ENCODE measurements at regions not wholly inside any gene's neighbourhood (a gene's known extent, or its start where the extent isn't known, plus 50 kb on each side); places are given as distances from the start of the nearest gene placed in this dataset.

DNA sequence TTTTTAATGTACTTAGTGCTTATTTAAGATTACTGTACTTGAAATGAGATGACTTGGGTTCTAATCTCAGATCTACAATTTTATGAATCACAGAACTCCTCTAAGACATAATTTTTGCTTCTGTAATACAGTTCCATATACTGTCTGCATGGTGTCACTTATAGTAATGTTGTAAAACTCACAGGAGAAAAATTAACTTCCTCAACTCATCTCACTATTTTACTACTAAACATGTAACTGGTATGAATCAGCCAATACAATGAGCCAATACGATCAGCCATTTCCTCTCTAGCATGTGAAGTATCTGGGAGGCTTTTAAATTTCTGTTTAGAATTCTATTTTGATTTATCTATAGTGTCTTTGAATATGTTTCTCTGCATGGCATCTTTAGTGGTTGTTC, 85.3 kb downstream of the NHLRC3 start:
- no peak overlapping the region for H3K27ac ChIP-seq (ENCODE audit: low read depth, low read length)

DNA sequence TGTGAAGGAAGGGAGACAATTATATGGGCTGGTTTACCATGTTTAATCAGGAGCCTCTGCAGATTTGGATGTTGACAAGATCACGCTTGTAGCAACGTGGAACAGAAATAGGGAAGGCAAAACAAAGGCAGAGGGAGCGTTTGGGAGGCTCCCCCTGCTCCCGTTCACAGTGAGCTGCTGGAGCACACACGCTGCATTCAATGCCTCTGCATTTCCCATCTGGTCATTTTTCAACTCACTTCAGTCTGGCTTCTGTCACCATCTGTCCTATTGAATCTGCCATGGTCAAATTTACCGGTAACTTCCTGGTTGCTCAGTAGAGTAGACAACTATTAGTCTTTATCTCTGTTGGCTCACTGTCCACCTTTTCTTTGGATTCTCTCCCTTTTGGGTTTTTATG, 91.0 kb downstream of the NHLRC3 start:
- H3K27ac ChIP-seq (ENCODE audit: low read depth, low read length): no peak overlapping the region
- H3K9ac ChIP-seq (ENCODE audit: low read depth in 1 of 3, low read length in 3 of 3): no peak overlapping the region
- no peaks in the 10 kb centered on the region for H3K4me1 ChIP-seq (ENCODE audit: control insufficient read depth in 3 of 3, insufficient read depth in 3 of 3, low read length in 3 of 3)
- H3K4me3 ChIP-seq (ENCODE audit: low read length in 3 of 3): no peak overlapping the region
- no peaks in the 10 kb centered on the region for H3K9me3 ChIP-seq (ENCODE audit: control insufficient read depth in 3 of 3, low read length in 3 of 3)
- no peaks in the 10 kb centered on the region for H3K27me3 ChIP-seq (ENCODE audit: control insufficient read depth in 3 of 3, insufficient read depth in 3 of 3, low read length in 3 of 3)
- no peaks in the 10 kb centered on the region for H3K36me3 ChIP-seq (ENCODE audit: control insufficient read depth in 3 of 3, insufficient read depth in 3 of 3, low read length in 3 of 3)

More for the DNA sequence above, 85.3 kb downstream of the NHLRC3 start:
- no peaks in the 10 kb centered on the region for H3K9me3 ChIP-seq (ENCODE audit: control insufficient read depth in 3 of 3, low read length in 3 of 3)
- no peaks in the 10 kb centered on the region for H3K36me3 ChIP-seq (ENCODE audit: control insufficient read depth in 3 of 3, insufficient read depth in 3 of 3, low read length in 3 of 3)
- H3K9ac ChIP-seq (ENCODE audit: low read depth in 1 of 3, low read length in 3 of 3): no peak overlapping the region
- H3K4me3 ChIP-seq (ENCODE audit: low read length in 3 of 3): no peak overlapping the region
- H3K4me1 ChIP-seq (ENCODE audit: control insufficient read depth in 3 of 3, insufficient read depth in 3 of 3, low read length in 3 of 3): no peaks in the 10 kb centered on the region
- peaks cover 0 to 2% (median 0%) of the 10 kb centered on the region in 3 donors for H3K27me3 ChIP-seq (ENCODE audit: control insufficient read depth in 3 of 3, insufficient read depth in 3 of 3, low read length in 3 of 3)

DNA sequence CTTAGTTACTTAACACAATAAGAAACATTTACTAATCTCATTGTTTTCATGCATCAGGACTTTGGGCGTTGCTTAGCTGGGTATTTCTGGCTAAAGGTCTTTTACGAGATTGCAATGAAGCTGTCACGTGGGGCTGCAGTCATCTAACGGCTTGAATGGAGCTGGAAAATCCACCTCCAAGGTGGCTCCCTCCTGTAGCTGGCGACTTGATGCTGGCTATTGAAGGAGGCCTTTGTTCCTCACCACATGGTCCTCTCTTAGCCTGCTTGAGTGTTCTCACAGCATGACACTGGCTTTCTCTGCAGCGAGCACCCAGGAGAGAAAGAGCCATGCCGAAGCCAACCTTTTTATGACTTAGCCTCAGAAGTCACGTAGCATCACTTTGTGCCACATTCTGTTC, 92.0 kb downstream of the NHLRC3 start:
- H3K9me3 ChIP-seq (ENCODE audit: control insufficient read depth in 3 of 3, low read length in 3 of 3): no peaks in the 10 kb centered on the region
- H3K9ac ChIP-seq (ENCODE audit: low read depth in 1 of 3, low read length in 3 of 3): no peak overlapping the region
- no peaks in the 10 kb centered on the region for H3K36me3 ChIP-seq (ENCODE audit: control insufficient read depth in 3 of 3, insufficient read depth in 3 of 3, low read length in 3 of 3)
- H3K27me3 ChIP-seq (ENCODE audit: control insufficient read depth in 3 of 3, insufficient read depth in 3 of 3, low read length in 3 of 3): no peaks in the 10 kb centered on the region
- H3K4me1 ChIP-seq (ENCODE audit: control insufficient read depth in 3 of 3, insufficient read depth in 3 of 3, low read length in 3 of 3): no peaks in the 10 kb centered on the region
- no peak overlapping the region for H3K27ac ChIP-seq (ENCODE audit: low read depth, low read length)
- H3K4me3 ChIP-seq (ENCODE audit: low read length in 3 of 3): no peak overlapping the region

DNA sequence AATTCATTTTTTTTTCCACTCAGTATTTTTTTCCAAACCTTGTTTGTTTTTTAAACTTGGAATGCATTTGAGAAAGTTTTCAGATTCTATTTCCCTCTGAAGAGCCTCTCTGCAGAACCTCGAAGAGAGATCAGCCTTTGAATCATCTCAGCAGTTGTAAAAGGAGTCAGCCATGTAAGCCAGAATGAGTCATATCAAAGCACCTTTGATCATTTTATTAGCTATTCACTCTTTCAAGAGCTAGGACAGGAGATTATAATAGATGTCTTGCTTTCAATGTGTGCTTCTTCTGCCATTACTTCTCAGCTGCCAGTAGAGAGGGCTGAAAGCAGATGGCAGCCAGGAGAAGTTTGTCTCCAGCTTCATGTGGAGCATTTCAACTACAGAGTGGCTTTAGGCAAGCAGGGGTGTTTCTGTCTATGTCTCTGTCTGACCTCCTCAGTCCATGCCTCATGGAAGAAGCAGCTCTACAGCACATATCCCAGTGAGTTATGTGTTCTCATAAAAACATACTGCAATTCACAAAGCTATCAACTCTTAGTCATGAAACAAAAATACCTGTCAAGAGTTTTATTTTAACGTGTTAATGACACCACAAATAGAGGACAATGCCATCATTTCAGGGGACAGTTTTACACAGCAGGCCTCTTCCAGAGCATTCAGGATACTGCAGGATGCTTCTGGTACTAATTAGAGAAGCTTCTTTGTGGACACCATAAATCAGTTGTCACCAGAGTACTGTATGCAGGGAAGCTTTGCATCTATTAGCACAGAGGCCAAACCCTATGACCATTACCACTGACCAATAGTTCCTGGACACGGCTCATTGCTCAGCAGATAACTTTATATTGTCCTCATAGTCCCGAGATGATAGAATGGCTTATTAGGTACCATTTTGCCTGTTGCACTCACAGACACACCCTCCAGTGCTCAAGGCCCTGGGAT, 94.3 kb downstream of the NHLRC3 start:
- Histone ChIP-seq H3K27me3 (ENCODE audit: control insufficient read depth in 3 of 3, insufficient read depth in 3 of 3, low read length in 3 of 3) (no peaks in the 10 kb centered on the region), H3K4me1 (ENCODE audit: control insufficient read depth in 3 of 3, insufficient read depth in 3 of 3, low read length in 3 of 3) (no peaks in the 10 kb centered on the region), H3K27ac (ENCODE audit: low read depth, low read length) (no peak overlapping the region), H3K36me3 (ENCODE audit: control insufficient read depth in 3 of 3, insufficient read depth in 3 of 3, low read length in 3 of 3) (no peaks in the 10 kb centered on the region), H3K9ac (ENCODE audit: low read depth in 1 of 3, low read length in 3 of 3) (no peak overlapping the region), H3K9me3 (ENCODE audit: control insufficient read depth in 3 of 3, low read length in 3 of 3) (no peaks in the 10 kb centered on the region), H3K4me3 (ENCODE audit: low read length in 3 of 3) (no peak overlapping the region)

DNA sequence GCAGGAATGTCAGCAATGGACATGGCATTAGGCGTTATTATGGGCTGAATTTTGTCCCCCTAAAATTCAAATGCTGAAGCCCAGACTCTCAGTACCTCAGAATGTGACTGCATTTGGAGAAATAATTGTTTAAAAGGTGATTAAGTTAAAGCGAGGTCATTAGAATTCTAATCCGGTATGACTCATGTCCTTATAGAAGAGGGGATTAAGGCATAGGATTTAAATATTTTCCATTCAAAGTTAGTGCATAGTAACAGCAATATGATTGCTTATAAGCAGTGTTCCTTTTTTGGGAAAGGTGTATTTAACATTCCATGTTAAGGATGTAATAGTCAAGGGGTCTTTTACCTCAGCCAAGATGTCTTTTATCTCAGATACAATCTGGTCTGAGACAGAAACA, 95.5 kb downstream of the NHLRC3 start:
- Histone ChIP-seq H3K27me3 (ENCODE audit: control insufficient read depth in 3 of 3, insufficient read depth in 3 of 3, low read length in 3 of 3) (no peaks in the 10 kb centered on the region), H3K27ac (ENCODE audit: low read depth, low read length) (no peak overlapping the region), H3K4me1 (ENCODE audit: control insufficient read depth in 3 of 3, insufficient read depth in 3 of 3, low read length in 3 of 3) (no peaks in the 10 kb centered on the region), H3K9me3 (ENCODE audit: control insufficient read depth in 3 of 3, low read length in 3 of 3) (no peaks in the 10 kb centered on the region), H3K36me3 (ENCODE audit: control insufficient read depth in 3 of 3, insufficient read depth in 3 of 3, low read length in 3 of 3) (no peaks in the 10 kb centered on the region), H3K9ac (ENCODE audit: low read depth in 1 of 3, low read length in 3 of 3) (no peak overlapping the region), H3K4me3 (ENCODE audit: low read length in 3 of 3) (no peak overlapping the region)

DNA sequence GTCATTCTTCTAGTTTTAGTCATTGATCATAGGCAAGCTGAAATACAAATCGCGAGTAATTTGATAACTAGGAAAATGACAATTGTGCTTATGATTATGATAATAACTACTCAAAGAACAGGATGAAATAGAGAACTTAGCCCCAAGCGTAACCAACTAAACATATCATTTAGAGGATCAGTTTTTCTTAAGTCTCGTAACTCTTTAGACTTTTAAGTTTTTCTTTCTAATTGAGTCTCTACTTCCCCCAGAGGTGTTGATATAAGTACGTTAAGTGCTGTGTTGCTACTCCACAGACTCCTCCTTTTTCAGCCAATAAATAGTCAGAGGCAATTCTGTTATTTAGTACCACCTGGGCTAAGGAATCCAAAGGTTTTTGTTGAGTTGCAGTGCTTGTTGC, 96.3 kb downstream of the NHLRC3 start:
- Histone ChIP-seq H3K27ac (ENCODE audit: low read depth, low read length) (no peak overlapping the region), H3K4me1 (ENCODE audit: control insufficient read depth in 3 of 3, insufficient read depth in 3 of 3, low read length in 3 of 3) (no peaks in the 10 kb centered on the region), H3K9me3 (ENCODE audit: control insufficient read depth in 3 of 3, low read length in 3 of 3) (no peaks in the 10 kb centered on the region), H3K36me3 (ENCODE audit: control insufficient read depth in 3 of 3, insufficient read depth in 3 of 3, low read length in 3 of 3) (no peaks in the 10 kb centered on the region), H3K27me3 (ENCODE audit: control insufficient read depth in 3 of 3, insufficient read depth in 3 of 3, low read length in 3 of 3) (no peaks in the 10 kb centered on the region), H3K9ac (ENCODE audit: low read depth in 1 of 3, low read length in 3 of 3) (no peak overlapping the region), H3K4me3 (ENCODE audit: low read length in 3 of 3) (no peak overlapping the region)

DNA sequence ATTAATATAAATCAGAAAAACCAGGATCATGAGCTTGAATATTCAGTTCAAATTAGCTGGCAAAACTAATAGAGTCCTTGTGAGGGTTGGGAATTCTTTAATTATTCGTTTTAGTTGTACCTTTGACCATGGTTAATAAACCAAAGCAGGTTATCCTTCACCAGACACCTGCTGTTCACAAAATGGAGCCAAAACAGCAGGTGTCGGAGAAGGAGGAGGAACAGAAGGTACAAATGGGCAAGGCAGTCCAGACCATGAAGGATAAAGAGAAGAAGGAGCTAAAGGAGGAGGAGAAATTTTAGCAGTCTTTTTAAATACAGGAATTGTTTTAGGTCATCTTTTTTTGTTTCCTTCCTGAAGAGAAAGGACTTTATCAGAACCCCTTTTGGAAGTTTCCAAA, 106.1 kb downstream of the NHLRC3 start:
- Histone ChIP-seq H3K4me3 (ENCODE audit: low read length in 3 of 3) (no peak overlapping the region), H3K9me3 (ENCODE audit: control insufficient read depth in 3 of 3, low read length in 3 of 3) (no peaks in the 10 kb centered on the region), H3K36me3 (ENCODE audit: control insufficient read depth in 3 of 3, insufficient read depth in 3 of 3, low read length in 3 of 3) (no peaks in the 10 kb centered on the region), H3K27ac (ENCODE audit: low read depth, low read length) (no peak overlapping the region), H3K4me1 (ENCODE audit: control insufficient read depth in 3 of 3, insufficient read depth in 3 of 3, low read length in 3 of 3) (no peaks in the 10 kb centered on the region), H3K27me3 (ENCODE audit: control insufficient read depth in 3 of 3, insufficient read depth in 3 of 3, low read length in 3 of 3) (no peaks in the 10 kb centered on the region), H3K9ac (ENCODE audit: low read depth in 1 of 3, low read length in 3 of 3) (no peak overlapping the region)

DNA sequence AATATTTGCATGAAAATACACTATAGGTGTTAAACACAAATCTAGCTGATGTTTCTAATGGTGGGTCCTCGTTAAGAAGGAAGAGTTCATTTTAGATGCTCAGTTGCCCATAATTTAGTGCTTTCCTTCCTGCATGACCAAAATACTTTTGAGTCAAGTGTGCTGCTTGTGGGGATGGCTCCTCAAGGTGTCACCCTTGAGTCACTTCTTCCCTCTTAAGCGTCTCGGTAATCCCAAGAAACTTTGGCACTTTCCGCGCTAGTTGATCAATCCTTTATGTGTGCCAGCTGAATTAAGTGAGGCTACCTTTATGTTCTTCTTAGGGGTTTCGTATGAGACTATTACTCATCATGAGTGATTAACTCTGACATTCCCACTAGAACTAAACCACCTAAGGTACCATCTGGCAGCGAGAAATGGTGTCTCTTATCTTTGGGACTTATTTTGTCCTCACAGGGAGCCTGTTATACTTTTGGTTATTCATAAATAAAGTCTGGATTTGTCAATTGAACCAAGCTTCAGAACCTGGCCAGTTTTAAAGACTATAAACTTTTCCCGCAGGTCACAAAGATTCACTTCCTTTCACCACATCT, 106.8 kb downstream of the NHLRC3 start:
- Histone ChIP-seq H3K36me3 (ENCODE audit: control insufficient read depth in 3 of 3, insufficient read depth in 3 of 3, low read length in 3 of 3) (no peaks in the 10 kb centered on the region), H3K9ac (ENCODE audit: low read depth in 1 of 3, low read length in 3 of 3) (no peak overlapping the region), H3K4me3 (ENCODE audit: low read length in 3 of 3) (peak overlapping the region in 1 of 3 donors; percentile 48), H3K27me3 (ENCODE audit: control insufficient read depth in 3 of 3, insufficient read depth in 3 of 3, low read length in 3 of 3) (no peaks in the 10 kb centered on the region), H3K4me1 (ENCODE audit: control insufficient read depth in 3 of 3, insufficient read depth in 3 of 3, low read length in 3 of 3) (no peaks in the 10 kb centered on the region), H3K27ac (ENCODE audit: low read depth, low read length) (no peak overlapping the region), H3K9me3 (ENCODE audit: control insufficient read depth in 3 of 3, low read length in 3 of 3) (no peaks in the 10 kb centered on the region)

DNA sequence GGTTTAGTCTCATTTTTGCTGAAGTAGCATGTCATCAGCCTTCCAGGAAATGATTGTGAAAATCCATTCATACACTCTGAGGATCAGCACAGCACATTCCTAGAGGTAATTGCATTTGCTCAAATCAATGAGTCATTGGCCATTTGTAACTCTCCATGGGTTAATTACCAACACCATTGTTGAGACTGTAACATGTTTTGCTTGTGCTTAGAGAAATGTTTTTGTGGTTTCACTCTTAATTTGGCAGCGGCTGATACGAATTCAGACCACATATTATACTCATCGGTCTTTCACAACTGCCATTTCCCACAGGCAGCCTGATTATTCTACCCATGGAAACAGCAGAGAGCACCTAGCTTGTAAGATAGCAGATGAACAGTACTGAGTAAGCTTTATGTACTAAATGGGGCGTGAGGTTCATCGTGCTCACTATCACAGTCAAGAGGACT, 110.3 kb downstream of the NHLRC3 start:
- H3K27ac ChIP-seq (ENCODE audit: low read depth, low read length): no peak overlapping the region
- H3K36me3 ChIP-seq (ENCODE audit: control insufficient read depth in 3 of 3, insufficient read depth in 3 of 3, low read length in 3 of 3): no peaks in the 10 kb centered on the region
- H3K9ac ChIP-seq (ENCODE audit: low read depth in 1 of 3, low read length in 3 of 3): no peak overlapping the region
- no peaks in the 10 kb centered on the region for H3K4me1 ChIP-seq (ENCODE audit: control insufficient read depth in 3 of 3, insufficient read depth in 3 of 3, low read length in 3 of 3)
- H3K9me3 ChIP-seq (ENCODE audit: control insufficient read depth in 3 of 3, low read length in 3 of 3): peaks cover 0 to 4% (median 2%) of the 10 kb centered on the region in 3 donors
- no peak overlapping the region for H3K4me3 ChIP-seq (ENCODE audit: low read length in 3 of 3)
- no peaks in the 10 kb centered on the region for H3K27me3 ChIP-seq (ENCODE audit: control insufficient read depth in 3 of 3, insufficient read depth in 3 of 3, low read length in 3 of 3)

DNA sequence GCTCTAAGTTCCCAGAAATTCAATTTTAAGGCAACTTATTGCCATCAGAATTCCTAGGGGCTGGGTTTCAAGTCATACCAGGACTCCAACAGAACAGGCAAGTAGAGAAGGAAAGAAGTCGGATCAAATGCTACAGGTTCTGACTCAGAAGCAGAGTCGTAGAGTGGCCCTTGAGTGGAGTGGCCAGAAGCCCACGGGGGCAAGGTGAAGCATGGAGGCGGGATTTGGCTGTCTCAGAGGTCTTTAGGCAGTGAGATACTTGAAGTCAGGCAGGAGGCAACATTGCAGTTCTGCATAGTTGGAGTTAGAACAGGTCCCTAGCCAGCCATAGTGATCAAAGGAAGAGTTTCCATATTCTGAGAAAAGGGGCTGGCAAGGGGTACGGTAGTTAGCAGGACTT, 111.6 kb downstream of the NHLRC3 start:
- peaks cover 0 to 4% (median 2%) of the 10 kb centered on the region in 3 donors for H3K9me3 ChIP-seq (ENCODE audit: control insufficient read depth in 3 of 3, low read length in 3 of 3)
- H3K27me3 ChIP-seq (ENCODE audit: control insufficient read depth in 3 of 3, insufficient read depth in 3 of 3, low read length in 3 of 3): no peaks in the 10 kb centered on the region
- no peaks in the 10 kb centered on the region for H3K36me3 ChIP-seq (ENCODE audit: control insufficient read depth in 3 of 3, insufficient read depth in 3 of 3, low read length in 3 of 3)
- H3K27ac ChIP-seq (ENCODE audit: low read depth, low read length): no peak overlapping the region
- H3K9ac ChIP-seq (ENCODE audit: low read depth in 1 of 3, low read length in 3 of 3): no peak overlapping the region
- no peak overlapping the region for H3K4me3 ChIP-seq (ENCODE audit: low read length in 3 of 3)
- H3K4me1 ChIP-seq (ENCODE audit: control insufficient read depth in 3 of 3, insufficient read depth in 3 of 3, low read length in 3 of 3): no peaks in the 10 kb centered on the region

All from skeletal muscle tissue (tissue), 3 donors.